Astrocyte (in vitro differentiated cells and primary cell): ENCODE measurements at regions not wholly inside any gene's neighbourhood (a gene's known extent, or its start where the extent isn't known, plus 50 kb on each side); places are given as distances from the start of the nearest gene placed in this dataset.

Experiments used
- DNase-seq: peaks from one replicate; pipeline ENCODE4 v3.0.0-alpha.2; 2010; ENCODE audit warnings: low read depth
- FAIRE-seq: peaks from 2 replicates; lab custom pipeline; 2011; peaks lifted over from hg19 to GRCh38; lab: Jason Lieb, UNC
- H2AFZ ChIP-seq: 2 replicates; pipeline ENCODE4 v1.6.0; 2012; ENCODE audit warnings: low read depth, low read length, inconsistent platforms
- H3K27ac ChIP-seq: 2 replicates; pipeline ENCODE4 v1.5.1; 2011; ENCODE audit warnings: low read depth, low read length, inconsistent platforms
- H3K27me3 ChIP-seq: 2 replicates; pipeline ENCODE4 v1.6.0; 2011; ENCODE audit warnings: low read length, inconsistent platforms; ENCODE audit not compliant: insufficient read depth
- H3K36me3 ChIP-seq: 2 replicates; pipeline ENCODE4 v1.5.1; 2011; ENCODE audit warnings: low read length, inconsistent platforms; ENCODE audit not compliant: insufficient read depth
- H3K4me1 ChIP-seq: 2 replicates; pipeline ENCODE4 v1.5.1; 2011; ENCODE audit warnings: low read length, inconsistent platforms; ENCODE audit not compliant: insufficient read depth
- H3K4me2 ChIP-seq: 2 replicates; pipeline ENCODE4 v1.6.0; 2012; ENCODE audit warnings: low read length, inconsistent platforms
- H3K4me3 ChIP-seq: 2 replicates; pipeline ENCODE4 v1.5.1; 2011; ENCODE audit warnings: low read depth, mild to moderate bottlenecking, low read length, inconsistent platforms; ENCODE audit not compliant: insufficient read depth
- H3K79me2 ChIP-seq: 2 replicates; pipeline ENCODE4 v1.6.0; 2012; ENCODE audit warnings: mild to moderate bottlenecking, low read length, inconsistent platforms; ENCODE audit not compliant: insufficient read depth
- H3K9ac ChIP-seq: 2 replicates; pipeline ENCODE4 v1.6.0; 2012; ENCODE audit warnings: mild to moderate bottlenecking, low read length, inconsistent platforms
- H3K9me3 ChIP-seq: 2 replicates; pipeline ENCODE4 v1.5.1; 2012; ENCODE audit warnings: low read depth, mild to moderate bottlenecking, low read length, inconsistent platforms; ENCODE audit not compliant: insufficient read depth
- H4K20me1 ChIP-seq: 2 replicates; pipeline ENCODE4 v1.6.0; 2012; ENCODE audit warnings: low read length, inconsistent platforms; ENCODE audit not compliant: insufficient read depth
- H3K27ac Mint-ChIP-seq: one replicate; pipeline ENCODE4 v1.8.0; 2021; ENCODE audit warnings: mild to moderate bottlenecking, mixed read lengths; ENCODE audit not compliant: unreplicated experiment
- H3K27me3 Mint-ChIP-seq: one replicate; pipeline ENCODE4 v1.8.0; 2021; ENCODE audit warnings: low read depth, mixed read lengths; ENCODE audit not compliant: unreplicated experiment
- H3K36me3 Mint-ChIP-seq: one replicate; pipeline ENCODE4 v1.8.0; 2021; ENCODE audit warnings: low read depth, mixed read lengths; ENCODE audit not compliant: unreplicated experiment
- H3K4me1 Mint-ChIP-seq: one replicate; pipeline ENCODE4 v1.8.0; 2021; ENCODE audit warnings: low read depth, mixed read lengths; ENCODE audit not compliant: unreplicated experiment
- H3K4me3 Mint-ChIP-seq: one replicate; pipeline ENCODE4 v1.8.0; 2021; ENCODE audit warnings: mild to moderate bottlenecking, moderate library complexity, mixed read lengths; ENCODE audit not compliant: unreplicated experiment
- H3K9me3 Mint-ChIP-seq: one replicate; pipeline ENCODE4 v1.8.0; 2021; ENCODE audit warnings: mild to moderate bottlenecking, mixed read lengths; ENCODE audit not compliant: unreplicated experiment
- CTCF ChIP-seq: IDR thresholded peaks from 2 replicates; pipeline ENCODE4 v1.5.1; 2011; ENCODE audit warnings: low read depth, mild to moderate bottlenecking, inconsistent platforms, low read length, moderate library complexity; ENCODE audit not compliant: insufficient read depth
- EZH2 ChIP-seq: IDR thresholded peaks from 2 replicates; pipeline ENCODE4 v1.6.1; 2012; ENCODE audit warnings: mild to moderate bottlenecking, low read length, inconsistent platforms; ENCODE audit not compliant: insufficient read depth

GRCh38 chr10:70950037-70950436 is 61.7 kb upstream of the PCBD1 start:
- Mint-ChIP-seq H3K4me3 (no peak overlapping the region), H3K36me3 (no peaks in the 10 kb centered on the region), H3K27ac (no peak overlapping the region), H3K27me3 (peaks cover 68% of the 10 kb centered on the region), H3K9me3 (no peaks in the 10 kb centered on the region), H3K4me1 (no peaks in the 10 kb centered on the region)
- no peak for FAIRE-seq
- H3K9me3 ChIP-seq = no peaks in the 10 kb centered on the region
- H3K27ac ChIP-seq = no peak overlapping the region
- DNase-seq = no peak
- H3K79me2 ChIP-seq = no peaks in the 10 kb centered on the region
- TF ChIP-seq CTCF (no peak), EZH2 (no peak)
- H3K4me2 ChIP-seq = no peak overlapping the region
- no peak overlapping the region for H2AFZ ChIP-seq
- H3K27me3 ChIP-seq = peaks cover 32% of the 10 kb centered on the region
- H3K9ac ChIP-seq = no peak overlapping the region
- no peaks in the 10 kb centered on the region for H3K4me1 ChIP-seq
- H4K20me1 ChIP-seq = no peaks in the 10 kb centered on the region
- H3K4me3 ChIP-seq = no peak overlapping the region
- H3K36me3 ChIP-seq = no peaks in the 10 kb centered on the region

- H3K9ac ChIP-seq = no peak overlapping the region
- TF ChIP-seq CTCF = no peak
- TF ChIP-seq EZH2 = no peak
- H3K4me3 ChIP-seq = no peak overlapping the region
- H3K27me3 ChIP-seq = peaks cover 37% of the 10 kb centered on the region
- H3K27ac ChIP-seq = no peak overlapping the region
- no peaks in the 10 kb centered on the region for H4K20me1 ChIP-seq
- Mint-ChIP-seq H3K27ac (no peak overlapping the region), H3K4me1 (no peaks in the 10 kb centered on the region), H3K4me3 (no peak overlapping the region), H3K36me3 (no peaks in the 10 kb centered on the region), H3K9me3 (no peaks in the 10 kb centered on the region), H3K27me3 (peaks cover 70% of the 10 kb centered on the region)
- H2AFZ ChIP-seq = no peak overlapping the region
- no peak for FAIRE-seq
- no peaks in the 10 kb centered on the region for H3K9me3 ChIP-seq
- H3K4me1 ChIP-seq = no peaks in the 10 kb centered on the region
- H3K4me2 ChIP-seq = no peak overlapping the region
- no peaks in the 10 kb centered on the region for H3K36me3 ChIP-seq
- no peak for DNase-seq
- no peaks in the 10 kb centered on the region for H3K79me2 ChIP-seq
These were observed 62.4 kb upstream of the PCBD1 start for GRCh38 chr10:70950801-70951200.

- peaks cover 48% of the 10 kb centered on the region for H3K27me3 ChIP-seq
- TF ChIP-seq EZH2 (no peak), CTCF (no peak)
- Mint-ChIP-seq H3K9me3 (no peaks in the 10 kb centered on the region), H3K4me1 (no peaks in the 10 kb centered on the region), H3K36me3 (no peaks in the 10 kb centered on the region), H3K27ac (no peak overlapping the region), H3K4me3 (no peak overlapping the region), H3K27me3 (peaks cover 78% of the 10 kb centered on the region)
- H3K79me2 ChIP-seq = no peaks in the 10 kb centered on the region
- no peaks in the 10 kb centered on the region for H3K36me3 ChIP-seq
- no peak overlapping the region for H2AFZ ChIP-seq
- DNase-seq (no peak), FAIRE-seq (no peak)
- H3K9me3 ChIP-seq = no peaks in the 10 kb centered on the region
- H3K4me1 ChIP-seq = no peaks in the 10 kb centered on the region
- H4K20me1 ChIP-seq = no peaks in the 10 kb centered on the region
- no peak overlapping the region for H3K9ac ChIP-seq
- no peak overlapping the region for H3K4me2 ChIP-seq
- H3K27ac ChIP-seq = no peak overlapping the region
- no peak overlapping the region for H3K4me3 ChIP-seq
These were observed 64.0 kb upstream of the PCBD1 start for GRCh38 chr10:70952401-70952800.
